ENCODE measurements at regions not wholly inside any gene's neighbourhood (a gene's known extent, or its start where the extent isn't known, plus 50 kb on each side); places are given as distances from the start of the nearest gene placed in this dataset.

- peaks cover 4% of the 10 kb centered on the region for H3K36me3 Mint-ChIP-seq (ENCODE audit: insufficient read depth, unreplicated experiment)
- TF ChIP-seq, protein P1, sequence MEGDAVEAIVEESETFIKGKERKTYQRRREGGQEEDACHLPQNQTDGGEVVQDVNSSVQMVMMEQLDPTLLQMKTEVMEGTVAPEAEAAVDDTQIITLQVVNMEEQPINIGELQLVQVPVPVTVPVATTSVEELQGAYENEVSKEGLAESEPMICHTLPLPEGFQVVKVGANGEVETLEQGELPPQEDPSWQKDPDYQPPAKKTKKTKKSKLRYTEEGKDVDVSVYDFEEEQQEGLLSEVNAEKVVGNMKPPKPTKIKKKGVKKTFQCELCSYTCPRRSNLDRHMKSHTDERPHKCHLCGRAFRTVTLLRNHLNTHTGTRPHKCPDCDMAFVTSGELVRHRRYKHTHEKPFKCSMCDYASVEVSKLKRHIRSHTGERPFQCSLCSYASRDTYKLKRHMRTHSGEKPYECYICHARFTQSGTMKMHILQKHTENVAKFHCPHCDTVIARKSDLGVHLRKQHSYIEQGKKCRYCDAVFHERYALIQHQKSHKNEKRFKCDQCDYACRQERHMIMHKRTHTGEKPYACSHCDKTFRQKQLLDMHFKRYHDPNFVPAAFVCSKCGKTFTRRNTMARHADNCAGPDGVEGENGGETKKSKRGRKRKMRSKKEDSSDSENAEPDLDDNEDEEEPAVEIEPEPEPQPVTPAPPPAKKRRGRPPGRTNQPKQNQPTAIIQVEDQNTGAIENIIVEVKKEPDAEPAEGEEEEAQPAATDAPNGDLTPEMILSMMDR (IDR thresholded peaks at IDR 0.05; ENCODE audit: unreplicated experiment) = no peak
- H3K9me3 Mint-ChIP-seq (ENCODE audit: unreplicated experiment) = no peaks in the 10 kb centered on the region
- ChIA-PET POLR2A (no interaction called here), CTCF (no interaction called here)
- DNase-seq (ENCODE audit: unreplicated experiment) = no peak
- no peak overlapping the region for H3K27ac Mint-ChIP-seq (ENCODE audit: low read depth, unreplicated experiment)
- no peaks in the 10 kb centered on the region for H3K27me3 Mint-ChIP-seq (ENCODE audit: insufficient read depth, unreplicated experiment)
- intact Hi-C loops (cut with micrococcal nuclease) = no loop called here
- no TSS peak for BruUV-seq (replicated peaks)
- H3K4me1 Mint-ChIP-seq (ENCODE audit: insufficient read depth, unreplicated experiment) = no peaks in the 10 kb centered on the region
- no peak overlapping the region for H3K4me3 Mint-ChIP-seq (ENCODE audit: unreplicated experiment)
These were observed 590.3 kb upstream of the SGO1 start for GRCh38 chr3:20776286-20776685.

- Mint-ChIP-seq H3K4me3 (ENCODE audit: unreplicated experiment) (no peak overlapping the region), H3K27me3 (ENCODE audit: insufficient read depth, unreplicated experiment) (no peaks in the 10 kb centered on the region), H3K36me3 (ENCODE audit: insufficient read depth, unreplicated experiment) (peaks cover 6% of the 10 kb centered on the region), H3K4me1 (ENCODE audit: insufficient read depth, unreplicated experiment) (no peaks in the 10 kb centered on the region), H3K27ac (ENCODE audit: low read depth, unreplicated experiment) (no peak overlapping the region), H3K9me3 (ENCODE audit: unreplicated experiment) (no peaks in the 10 kb centered on the region)
- POLR2A ChIA-PET = no interaction called here
- CTCF ChIA-PET = interaction anchor here (0.6 kb wide), 1 partner anchor 42 kb away, joined by 3 read pairs; no protein-coding TSS in a partner anchor
- intact Hi-C loops (cut with micrococcal nuclease) = no loop called here
- DNase-seq (ENCODE audit: unreplicated experiment) = no peak
- BruUV-seq (replicated peaks) = no TSS peak
- TF ChIP-seq, protein P1 (IDR thresholded peaks at IDR 0.05; ENCODE audit: unreplicated experiment) = no peak
These were observed 587.4 kb upstream of the SGO1 start for GRCh38 chr3:20773320-20773984.

DNA sequence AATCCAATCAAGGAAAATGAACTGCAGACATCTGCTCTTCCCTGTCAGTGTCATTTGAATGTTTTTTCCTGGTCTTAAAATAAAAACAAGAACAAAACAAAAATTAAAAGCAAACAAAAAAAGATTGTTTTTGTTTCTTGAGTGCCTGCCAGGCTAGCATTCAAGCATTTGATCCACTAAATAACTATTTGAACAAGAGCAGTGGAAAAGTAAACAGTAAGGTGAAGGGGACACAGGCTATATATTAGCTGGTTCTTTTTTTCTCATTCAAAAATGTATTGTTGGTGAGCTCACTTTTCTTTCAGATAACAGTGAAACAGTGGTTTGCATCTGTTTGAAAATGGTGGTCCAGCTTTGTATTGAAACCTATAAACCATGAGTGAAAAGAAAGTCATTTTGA lies 586.9 kb upstream of the SGO1 start:
- TF ChIP-seq, protein P1 (IDR thresholded peaks at IDR 0.05; ENCODE audit: unreplicated experiment) = no peak
- Mint-ChIP-seq H3K36me3 (ENCODE audit: insufficient read depth, unreplicated experiment) (peaks cover 6% of the 10 kb centered on the region), H3K27ac (ENCODE audit: low read depth, unreplicated experiment) (no peak overlapping the region), H3K4me3 (ENCODE audit: unreplicated experiment) (no peak overlapping the region), H3K4me1 (ENCODE audit: insufficient read depth, unreplicated experiment) (no peaks in the 10 kb centered on the region), H3K9me3 (ENCODE audit: unreplicated experiment) (no peaks in the 10 kb centered on the region), H3K27me3 (ENCODE audit: insufficient read depth, unreplicated experiment) (no peaks in the 10 kb centered on the region)
- ChIA-PET POLR2A (no interaction called here), CTCF (interaction anchor here (0.7 kb wide), 1 partner anchor 902 kb away, joined by 3 read pairs; no protein-coding TSS in a partner anchor)
- no TSS peak for BruUV-seq (replicated peaks)
- DNase-seq (ENCODE audit: unreplicated experiment) = no peak
- intact Hi-C loops (cut with micrococcal nuclease) = no loop called here

GRCh38 chr3:20769430-20769829 lies 583.4 kb upstream of the SGO1 start:
- H3K36me3 Mint-ChIP-seq (ENCODE audit: insufficient read depth, unreplicated experiment) = peaks cover 6% of the 10 kb centered on the region
- no peak overlapping the region for H3K4me3 Mint-ChIP-seq (ENCODE audit: unreplicated experiment)
- no peaks in the 10 kb centered on the region for H3K4me1 Mint-ChIP-seq (ENCODE audit: insufficient read depth, unreplicated experiment)
- no peaks in the 10 kb centered on the region for H3K27me3 Mint-ChIP-seq (ENCODE audit: insufficient read depth, unreplicated experiment)
- TF ChIP-seq, protein P1 (IDR thresholded peaks at IDR 0.05; ENCODE audit: unreplicated experiment) = no peak
- ChIA-PET POLR2A (interaction anchor here (0.6 kb wide), 1 partner anchor 22 kb away, joined by 3 read pairs; no protein-coding TSS in a partner anchor), CTCF (interaction anchor here (0.6 kb wide), 1 partner anchor 11 kb away, joined by 4 read pairs; no protein-coding TSS in a partner anchor)
- H3K9me3 Mint-ChIP-seq (ENCODE audit: unreplicated experiment) = no peaks in the 10 kb centered on the region
- H3K27ac Mint-ChIP-seq (ENCODE audit: low read depth, unreplicated experiment) = no peak overlapping the region
- no TSS peak for BruUV-seq (replicated peaks)
- DNase-seq (ENCODE audit: unreplicated experiment) = no peak
- intact Hi-C loops (cut with micrococcal nuclease) = no loop called here
